Transverse colon (tissue), 4 donors: ENCODE measurements at regions not wholly inside any gene's neighbourhood (a gene's known extent, or its start where the extent isn't known, plus 50 kb on each side); places are given as distances from the start of the nearest gene placed in this dataset.

Source experiments
- DNase-seq: peaks from one replicate; pipeline ENCODE4 v3.0.0-alpha.2; 2019
- H3K27ac ChIP-seq, 4 donors: fragments of 200-600 bp; sonication (generic); 2 replicates each; pipeline ENCODE4 v1.5.1; 2016 to 2018; ENCODE audit warnings: inconsistent platforms in 4 of 4
- H3K27me3 ChIP-seq: fragments of 200-600 bp; sonication (generic); 2 replicates; pipeline ENCODE4 v1.5.1; 2017; ENCODE audit warnings: inconsistent platforms
- H3K36me3 ChIP-seq, 4 donors: fragments of 200-600 bp; sonication (generic); 2 replicates each; pipeline ENCODE4 v1.5.1; 2017 to 2019; ENCODE audit warnings: inconsistent platforms in 4 of 4
- H3K4me1 ChIP-seq, 4 donors: fragments of 200-600 bp; sonication (generic); 2 replicates each; pipeline ENCODE4 v1.5.1; 2017 to 2020; ENCODE audit warnings: inconsistent platforms in 4 of 4
- H3K4me3 ChIP-seq, 4 donors: fragments of 200-600 bp; sonication (generic); 1 replicate in 1 of 4; 2 replicates in 3 of 4; pipeline versions ENCODE4 v1.5.1 to v1.6.1; 2017 to 2019; ENCODE audit warnings: inconsistent platforms in 4 of 4
- H3K9me3 ChIP-seq, 2 donors: fragments of 200-600 bp; sonication (generic); 2 replicates each; pipeline ENCODE4 v1.5.1; 2017 to 2019; ENCODE audit warnings: inconsistent platforms in 2 of 2
- EP300 ChIP-seq: sonication (generic); formaldehyde crosslinking; IDR thresholded peaks from one replicate; pipeline ENCODE4 v1.6.1; 2017; ENCODE audit warnings: antibody characterized with exemption, low read depth
- POLR2A ChIP-seq: fragments of 450-650 bp; IDR thresholded peaks from one replicate; pipeline ENCODE4 v1.6.1; 2016; ENCODE audit warnings: antibody characterized with exemption, mild to moderate bottlenecking, moderate library complexity
- POLR2AphosphoS5 ChIP-seq, 3 donors: sonication (generic); formaldehyde crosslinking; IDR thresholded peaks; one replicate each; pipeline ENCODE4 v1.6.1; 2016; ENCODE audit warnings: antibody characterized with exemption in 3 of 3
- WGBS, 2 donors: methylation state at CpG; one replicate each; pipeline ENCODE4 v1.1.5; 2018; ENCODE audit warnings: low coverage in 1 of 2; 5-methylcytosine and 5-hydroxymethylcytosine counted together
- in situ Hi-C, 4 donors: fragments of 200-750 bp; cut with MboI; loops; one replicate each; pipeline versions ENCODE4 v1.15.0 to v1.15.1; 2017; ENCODE audit warnings: low sequenced_read_pairs in 3 of 4, low pct_ligation_motif_present in 1 of 4, low pct_unique_long_range_greater_than_20kb in 1 of 4
- intact Hi-C: fragments of 100-400 bp; cut with DNase I; formaldehyde crosslinking; loops from one replicate; pipeline ENCODE4 v1.15.1; 2023; ENCODE audit warnings: low total_unique reads
- TF ChIP-seq, protein P1 (sequence below), 5 experiments: fragments of 200-600 bp in 3 of 5; fragments of 450-650 bp in 2 of 5; sonication (generic) in 3 of 5; IDR thresholded peaks; 1 replicate in 2 of 5; 2 replicates in 3 of 5; pipeline ENCODE4 v1.5.1; 2016 to 2017; ENCODE audit warnings: antibody characterized with exemption in 5 of 5, inconsistent platforms in 3 of 5, mild to moderate bottlenecking in 2 of 5, moderate library complexity in 1 of 5

GRCh38 chr11:91876746-91877145, 347.9 kb upstream of the FAT3 start:
- Histone ChIP-seq H3K4me3 (no peak overlapping the region), H3K27me3 (no peaks in the 10 kb centered on the region), H3K4me1 (no peaks in the 10 kb centered on the region), H3K36me3 (no peaks in the 10 kb centered on the region), H3K9me3 (no peaks in the 10 kb centered on the region), H3K27ac (no peak overlapping the region)
- TF ChIP-seq, protein P1, sequence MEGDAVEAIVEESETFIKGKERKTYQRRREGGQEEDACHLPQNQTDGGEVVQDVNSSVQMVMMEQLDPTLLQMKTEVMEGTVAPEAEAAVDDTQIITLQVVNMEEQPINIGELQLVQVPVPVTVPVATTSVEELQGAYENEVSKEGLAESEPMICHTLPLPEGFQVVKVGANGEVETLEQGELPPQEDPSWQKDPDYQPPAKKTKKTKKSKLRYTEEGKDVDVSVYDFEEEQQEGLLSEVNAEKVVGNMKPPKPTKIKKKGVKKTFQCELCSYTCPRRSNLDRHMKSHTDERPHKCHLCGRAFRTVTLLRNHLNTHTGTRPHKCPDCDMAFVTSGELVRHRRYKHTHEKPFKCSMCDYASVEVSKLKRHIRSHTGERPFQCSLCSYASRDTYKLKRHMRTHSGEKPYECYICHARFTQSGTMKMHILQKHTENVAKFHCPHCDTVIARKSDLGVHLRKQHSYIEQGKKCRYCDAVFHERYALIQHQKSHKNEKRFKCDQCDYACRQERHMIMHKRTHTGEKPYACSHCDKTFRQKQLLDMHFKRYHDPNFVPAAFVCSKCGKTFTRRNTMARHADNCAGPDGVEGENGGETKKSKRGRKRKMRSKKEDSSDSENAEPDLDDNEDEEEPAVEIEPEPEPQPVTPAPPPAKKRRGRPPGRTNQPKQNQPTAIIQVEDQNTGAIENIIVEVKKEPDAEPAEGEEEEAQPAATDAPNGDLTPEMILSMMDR (IDR thresholded peaks at IDR 0.05) = no peak
- no peak for TF ChIP-seq EP300
- TF ChIP-seq POLR2AphosphoS5 (IDR thresholded peaks at IDR 0.05) = no peak
- no peak for TF ChIP-seq POLR2A
- WGBS, 2 donors = 45 to 55% methylated on average over 2 of the region's 2 CpGs
- in situ Hi-C loops (no loop called here), intact Hi-C loops (no loop called here)
- DNase-seq = no peak

DNA sequence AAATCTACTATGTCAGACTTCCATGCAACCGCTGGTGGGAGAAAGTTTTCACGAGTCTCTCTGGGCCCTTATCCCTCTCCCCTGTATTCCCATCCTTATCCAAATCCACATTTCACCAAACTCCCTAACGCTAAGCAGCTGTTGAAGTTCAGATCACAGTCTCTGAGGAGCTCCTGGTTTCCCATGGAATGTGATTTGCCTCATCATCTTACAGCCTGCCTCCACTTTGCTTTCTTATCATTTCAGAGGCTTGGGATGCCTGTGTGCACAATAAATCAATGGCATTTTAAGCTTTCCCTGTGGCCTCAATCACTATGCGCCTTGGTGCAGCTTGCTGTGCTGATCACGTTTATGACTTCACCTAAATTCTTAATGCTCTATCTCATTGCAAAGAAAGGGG, 352.4 kb upstream of the FAT3 start:
- TF ChIP-seq, protein P1 (IDR thresholded peaks at IDR 0.05) = no peak
- TF ChIP-seq EP300 (no peak), POLR2AphosphoS5 (IDR thresholded peaks at IDR 0.05) (no peak), POLR2A (no peak)
- H3K9me3 ChIP-seq = no peaks in the 10 kb centered on the region
- no peak overlapping the region for H3K4me3 ChIP-seq
- in situ Hi-C loops = no loop called here
- WGBS, 2 donors = 75 to 93% methylated on average over 4 to 5 of the region's 5 CpGs
- intact Hi-C loops = no loop called here
- H3K27me3 ChIP-seq = no peaks in the 10 kb centered on the region
- no peak overlapping the region for H3K27ac ChIP-seq
- no peak for DNase-seq
- H3K36me3 ChIP-seq = no peaks in the 10 kb centered on the region
- H3K4me1 ChIP-seq = peaks cover 0 to 8% (median 0%) of the 10 kb centered on the region in 4 donors

DNA sequence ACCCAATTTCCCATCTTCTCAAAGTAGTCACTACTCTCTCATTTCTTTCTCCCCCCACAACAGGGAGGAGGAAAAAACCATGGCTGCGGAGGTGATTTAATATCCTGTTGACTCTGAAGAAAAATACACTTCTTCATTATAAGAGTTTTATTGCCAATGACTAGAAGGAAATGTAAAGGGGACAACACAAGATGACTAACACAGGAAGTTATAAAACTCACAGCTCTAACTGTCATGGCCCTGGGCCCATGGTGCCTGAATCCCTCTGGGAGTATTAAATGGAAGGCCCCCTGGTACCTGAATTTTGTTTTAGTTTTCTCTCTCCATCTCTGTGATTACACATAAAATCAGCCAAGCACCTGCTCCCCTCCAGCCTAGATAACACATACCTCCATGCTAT, 352.8 kb upstream of the FAT3 start:
- 42 to 50% methylated on average over 1 of the region's 1 CpG for WGBS, 2 donors
- Histone ChIP-seq H3K4me3 (no peak overlapping the region), H3K27me3 (no peaks in the 10 kb centered on the region), H3K9me3 (no peaks in the 10 kb centered on the region), H3K4me1 (peaks cover 0 to 8% (median 0%) of the 10 kb centered on the region in 4 donors), H3K27ac (no peak overlapping the region), H3K36me3 (no peaks in the 10 kb centered on the region)
- DNase-seq = peak; percentile 9
- intact Hi-C loops = no loop called here
- in situ Hi-C loops = no loop called here
- TF ChIP-seq EP300 (no peak), POLR2A (no peak), POLR2AphosphoS5 (IDR thresholded peaks at IDR 0.05) (no peak)
- TF ChIP-seq, protein P1 (IDR thresholded peaks at IDR 0.05) = no peak

GRCh38 chr11:91871048-91871447, 353.6 kb upstream of the FAT3 start:
- intact Hi-C loops (no loop called here), in situ Hi-C loops (no loop called here)

More at GRCh38 chr11:91871048-91871447, 353.6 kb upstream of the FAT3 start:
- no peaks in the 10 kb centered on the region for H3K9me3 ChIP-seq
- no peak overlapping the region for H3K27ac ChIP-seq
- no peak for DNase-seq
- TF ChIP-seq POLR2AphosphoS5 (IDR thresholded peaks at IDR 0.05) (no peak), POLR2A (no peak), EP300 (no peak)
- TF ChIP-seq, protein P1 (IDR thresholded peaks at IDR 0.05) = no peak
- no peaks in the 10 kb centered on the region for H3K27me3 ChIP-seq
- 79 to 86% methylated on average over 2 of the region's 2 CpGs for WGBS, 2 donors
- no peak overlapping the region for H3K4me3 ChIP-seq
- no peaks in the 10 kb centered on the region for H3K36me3 ChIP-seq
- peaks cover 0 to 8% (median 0%) of the 10 kb centered on the region in 4 donors for H3K4me1 ChIP-seq
